Stimulated activated naive CD4-positive, alpha-beta T cell (primary cell): ENCODE measurements at regions not wholly inside any gene's neighbourhood (a gene's known extent, or its start where the extent isn't known, plus 50 kb on each side); places are given as distances from the start of the nearest gene placed in this dataset.

Source experiments
- DNase-seq, 6 experiments: peaks; one replicate each; lab custom pipeline; 2025; lab: John Stamatoyannopoulos, UW

GRCh38 chr2:18425210-18425703 lies 135.2 kb downstream of the RDH14 start:
- DNase-seq = no peak

GRCh38 chr2:18423636-18424035 lies 136.8 kb downstream of the RDH14 start:
- no peak for DNase-seq

GRCh38 chr2:18422432-18423165 lies 137.9 kb downstream of the RDH14 start:
- no peak for DNase-seq

- no peak for DNase-seq
Observed at GRCh38 chr2:18413676-18414396, 146.6 kb downstream of the RDH14 start.

GRCh38 chr2:18412980-18413675 lies 147.3 kb downstream of the RDH14 start:
- no peak for DNase-seq

GRCh38 chr2:18411626-18412025 lies 148.8 kb downstream of the RDH14 start:
- no peak for DNase-seq

- no peak for DNase-seq
Observed at GRCh38 chr2:18410543-18410942, 149.9 kb downstream of the RDH14 start.

GRCh38 chr2:18408638-18409037 lies 151.8 kb downstream of the RDH14 start:
- DNase-seq = no peak

- DNase-seq = no peak
Observed at GRCh38 chr2:18406219-18406618, 154.2 kb downstream of the RDH14 start.

- no peak for DNase-seq
Observed at GRCh38 chr2:18404708-18405107, 155.7 kb downstream of the RDH14 start.

GRCh38 chr2:18403921-18404522 lies 156.4 kb downstream of the RDH14 start:
- DNase-seq = no peak

GRCh38 chr2:18402831-18403230 lies 157.6 kb downstream of the RDH14 start:
- DNase-seq = no peak

GRCh38 chr2:18401471-18401870 lies 159.0 kb downstream of the RDH14 start:
- DNase-seq = no peak

- DNase-seq = no peak
Observed at GRCh38 chr2:18399601-18400000, 160.9 kb downstream of the RDH14 start.

GRCh38 chr2:18398833-18399232 lies 161.6 kb downstream of the RDH14 start:
- no peak for DNase-seq

- no peak for DNase-seq
Observed at GRCh38 chr2:18396329-18397010, 164.0 kb downstream of the RDH14 start.

- no peak for DNase-seq
Observed at GRCh38 chr2:18395555-18395954, 164.9 kb downstream of the RDH14 start.

GRCh38 chr2:18387441-18388206 lies 172.8 kb downstream of the RDH14 start:
- DNase-seq = peak; percentile 0 to 59 (median 22)

- DNase-seq = no peak
Observed at GRCh38 chr2:18384242-18384641, 176.2 kb downstream of the RDH14 start.

- no peak for DNase-seq
Observed at GRCh38 chr2:18381386-18381785, 179.1 kb downstream of the RDH14 start.

GRCh38 chr2:18380321-18380720 lies 180.1 kb downstream of the RDH14 start:
- DNase-seq = no peak
